Gastroesophageal sphincter (tissue), 3 donors: ENCODE measurements at regions not wholly inside any gene's neighbourhood (a gene's known extent, or its start where the extent isn't known, plus 50 kb on each side); places are given as distances from the start of the nearest gene placed in this dataset.

Source experiments
- POLR2A ChIP-seq, 2 donors: fragments of 450-650 bp; IDR thresholded peaks; one replicate each; pipeline ENCODE4 v1.6.1; 2017; ENCODE audit warnings: antibody characterized with exemption in 2 of 2, mild to moderate bottlenecking in 2 of 2, moderate library complexity in 1 of 2
- TF ChIP-seq, protein P1 (sequence below), 4 experiments: fragments of 200-600 bp in 2 of 4; fragments of 450-650 bp in 2 of 4; sonication (generic) in 1 of 4; IDR thresholded peaks; one replicate each; pipeline ENCODE4 v1.5.1; 2017 to 2019; ENCODE audit warnings: antibody characterized with exemption in 4 of 4, mild to moderate bottlenecking in 2 of 4, moderate library complexity in 2 of 4

GRCh38 chr2:4679391-4679790, 976.0 kb downstream of the DCDC2C start:
- TF ChIP-seq, protein P1, sequence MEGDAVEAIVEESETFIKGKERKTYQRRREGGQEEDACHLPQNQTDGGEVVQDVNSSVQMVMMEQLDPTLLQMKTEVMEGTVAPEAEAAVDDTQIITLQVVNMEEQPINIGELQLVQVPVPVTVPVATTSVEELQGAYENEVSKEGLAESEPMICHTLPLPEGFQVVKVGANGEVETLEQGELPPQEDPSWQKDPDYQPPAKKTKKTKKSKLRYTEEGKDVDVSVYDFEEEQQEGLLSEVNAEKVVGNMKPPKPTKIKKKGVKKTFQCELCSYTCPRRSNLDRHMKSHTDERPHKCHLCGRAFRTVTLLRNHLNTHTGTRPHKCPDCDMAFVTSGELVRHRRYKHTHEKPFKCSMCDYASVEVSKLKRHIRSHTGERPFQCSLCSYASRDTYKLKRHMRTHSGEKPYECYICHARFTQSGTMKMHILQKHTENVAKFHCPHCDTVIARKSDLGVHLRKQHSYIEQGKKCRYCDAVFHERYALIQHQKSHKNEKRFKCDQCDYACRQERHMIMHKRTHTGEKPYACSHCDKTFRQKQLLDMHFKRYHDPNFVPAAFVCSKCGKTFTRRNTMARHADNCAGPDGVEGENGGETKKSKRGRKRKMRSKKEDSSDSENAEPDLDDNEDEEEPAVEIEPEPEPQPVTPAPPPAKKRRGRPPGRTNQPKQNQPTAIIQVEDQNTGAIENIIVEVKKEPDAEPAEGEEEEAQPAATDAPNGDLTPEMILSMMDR (IDR thresholded peaks at IDR 0.05) = no peak
- no peak for TF ChIP-seq POLR2A (IDR thresholded peaks at IDR 0.05)
